Kidney epithelial cell (primary cell): ENCODE measurements at regions not wholly inside any gene's neighbourhood (a gene's known extent, or its start where the extent isn't known, plus 50 kb on each side); places are given as distances from the start of the nearest gene placed in this dataset.

Experiments used
- DNase-seq: peaks from one replicate; pipeline ENCODE4 v3.0.0-alpha.2; 2010; ENCODE audit warnings: low read depth
- H3K27me3 ChIP-seq: 2 replicates; pipeline ENCODE4 v1.6.0; 2011; ENCODE audit warnings: low read length; ENCODE audit not compliant: control insufficient read depth, insufficient read depth
- H3K36me3 ChIP-seq: 2 replicates; pipeline ENCODE4 v1.5.1; 2011; ENCODE audit warnings: low read length; ENCODE audit not compliant: control insufficient read depth, insufficient read depth
- H3K4me3 ChIP-seq: 2 replicates; pipeline ENCODE4 v1.5.1; 2011; ENCODE audit warnings: low read depth, mild to moderate bottlenecking, control low read depth, low read length
- CTCF ChIP-seq: IDR thresholded peaks from 2 replicates; pipeline ENCODE4 v1.5.1; 2011; ENCODE audit warnings: mild to moderate bottlenecking, moderate library complexity, low read length, control low read depth, inconsistent platforms; ENCODE audit not compliant: insufficient read depth, poor library complexity, severe bottlenecking

- no peak for DNase-seq
- H3K36me3 ChIP-seq: no peaks in the 10 kb centered on the region
- H3K27me3 ChIP-seq: no peaks in the 10 kb centered on the region
- TF ChIP-seq CTCF: no peak
- H3K4me3 ChIP-seq: no peak overlapping the region
Observed at GRCh38 chr11:122383186-122383585, 267.2 kb upstream of the BLID start.

GRCh38 chr11:122375687-122376399, 259.8 kb upstream of the BLID start:
- Histone ChIP-seq H3K4me3 (no peak overlapping the region), H3K36me3 (no peaks in the 10 kb centered on the region), H3K27me3 (no peaks in the 10 kb centered on the region)
- DNase-seq: no peak
- no peak for TF ChIP-seq CTCF

- DNase-seq: no peak
- H3K36me3 ChIP-seq: no peaks in the 10 kb centered on the region
- no peak for TF ChIP-seq CTCF
- no peaks in the 10 kb centered on the region for H3K27me3 ChIP-seq
- no peak overlapping the region for H3K4me3 ChIP-seq
Observed at GRCh38 chr11:122368796-122369195, 252.8 kb upstream of the BLID start.

GRCh38 chr11:122367809-122368231, 251.8 kb upstream of the BLID start:
- H3K4me3 ChIP-seq: no peak overlapping the region
- DNase-seq: no peak
- no peak for TF ChIP-seq CTCF
- H3K27me3 ChIP-seq: no peaks in the 10 kb centered on the region
- no peaks in the 10 kb centered on the region for H3K36me3 ChIP-seq

GRCh38 chr11:122365610-122366360, 249.8 kb upstream of the BLID start:
- no peak for TF ChIP-seq CTCF
- Histone ChIP-seq H3K4me3 (no peak overlapping the region), H3K27me3 (no peaks in the 10 kb centered on the region), H3K36me3 (no peaks in the 10 kb centered on the region)
- no peak for DNase-seq

- peaks cover 2% of the 10 kb centered on the region for H3K27me3 ChIP-seq
- no peak for TF ChIP-seq CTCF
- DNase-seq: no peak
- H3K36me3 ChIP-seq: no peaks in the 10 kb centered on the region
- no peak overlapping the region for H3K4me3 ChIP-seq
Observed at GRCh38 chr11:122363296-122363695, 247.3 kb upstream of the BLID start.
